IgD-negative memory B cell (primary cell): ENCODE measurements at regions not wholly inside any gene's neighbourhood (a gene's known extent, or its start where the extent isn't known, plus 50 kb on each side); places are given as distances from the start of the nearest gene placed in this dataset.
"Not testable (repeated sequence)": the region's sequence is repeated elsewhere in the genome, so short reads cannot be mapped to it uniquely, and the experiment has no call there.

Source experiments
- H3K27ac Mint-ChIP-seq, 3 donors: one replicate each; pipeline ENCODE4 v1.8.0; 2020 to 2022; ENCODE audit warnings: mild to moderate bottlenecking in 3 of 3, mixed read lengths in 3 of 3, moderate library complexity in 1 of 3
- H3K27me3 Mint-ChIP-seq: one replicate; pipeline ENCODE4 v1.8.0; 2021; ENCODE audit warnings: mixed read lengths
- H3K36me3 Mint-ChIP-seq: one replicate; pipeline ENCODE4 v1.8.0; 2020; ENCODE audit warnings: mild to moderate bottlenecking, mixed read lengths
- H3K4me1 Mint-ChIP-seq, 3 donors: one replicate each; pipeline ENCODE4 v1.8.0; 2020 to 2022; ENCODE audit warnings: mixed read lengths in 3 of 3, mild to moderate bottlenecking in 1 of 3
- H3K4me3 Mint-ChIP-seq, 4 donors: one replicate each; pipeline ENCODE4 v1.8.0; 2020 to 2022; ENCODE audit warnings: mild to moderate bottlenecking in 4 of 4, mixed read lengths in 4 of 4, moderate library complexity in 3 of 4
- H3K9me3 Mint-ChIP-seq, 3 donors: one replicate each; pipeline ENCODE4 v1.8.0; 2020 to 2021; ENCODE audit warnings: mixed read lengths in 3 of 3, mild to moderate bottlenecking in 1 of 3

DNA sequence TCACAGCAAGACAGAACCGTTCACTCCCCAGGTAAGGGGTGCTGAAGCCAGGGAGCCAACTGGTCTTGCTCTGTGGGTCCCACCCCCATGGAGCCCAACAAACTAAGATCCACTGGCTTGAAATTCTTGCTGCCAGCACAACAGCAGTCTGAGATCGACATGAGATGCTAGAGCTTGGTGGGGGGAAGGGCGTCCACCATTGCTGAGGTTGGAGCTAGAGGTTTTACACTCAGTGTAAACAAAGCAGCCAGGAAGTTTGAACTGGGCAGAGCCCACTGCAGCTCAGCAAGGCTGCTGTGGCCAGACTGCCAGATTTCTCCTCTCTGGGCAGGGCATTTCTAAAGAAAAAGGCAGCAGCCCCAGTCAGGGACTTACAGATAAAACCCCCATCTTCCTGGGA lies 1419.9 kb upstream of the ADGRL3 start:
- not testable (repeated sequence) for H3K4me1 Mint-ChIP-seq, H3K4me3 Mint-ChIP-seq, H3K27me3 Mint-ChIP-seq, H3K27ac Mint-ChIP-seq, H3K9me3 Mint-ChIP-seq, H3K36me3 Mint-ChIP-seq

DNA sequence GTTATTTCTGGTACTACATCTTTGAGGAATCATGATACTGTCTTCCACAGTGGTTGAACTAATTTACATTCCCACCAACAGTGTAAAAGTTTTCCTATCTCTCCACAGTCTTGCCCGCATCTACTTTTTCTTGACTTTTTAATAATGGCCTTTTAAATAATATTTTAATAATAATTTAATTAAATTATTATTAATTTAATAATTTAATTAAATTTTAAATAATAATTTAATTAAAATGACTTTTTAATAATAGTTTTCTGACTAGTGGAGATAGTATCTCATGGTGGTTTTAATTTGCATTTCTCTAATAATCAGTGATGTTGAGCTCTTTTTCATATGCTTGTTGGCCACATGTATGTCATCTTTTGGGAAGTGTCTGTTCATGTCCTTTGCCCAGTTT lies 1395.0 kb upstream of the ADGRL3 start:
- Mint-ChIP-seq H3K36me3 (no peaks in the 10 kb centered on the region), H3K9me3 (peaks cover 1 to 12% (median 11%) of the 10 kb centered on the region in 3 donors), H3K27ac (no peak overlapping the region), H3K4me1 (no peaks in the 10 kb centered on the region), H3K27me3 (no peaks in the 10 kb centered on the region), H3K4me3 (no peak overlapping the region)

DNA sequence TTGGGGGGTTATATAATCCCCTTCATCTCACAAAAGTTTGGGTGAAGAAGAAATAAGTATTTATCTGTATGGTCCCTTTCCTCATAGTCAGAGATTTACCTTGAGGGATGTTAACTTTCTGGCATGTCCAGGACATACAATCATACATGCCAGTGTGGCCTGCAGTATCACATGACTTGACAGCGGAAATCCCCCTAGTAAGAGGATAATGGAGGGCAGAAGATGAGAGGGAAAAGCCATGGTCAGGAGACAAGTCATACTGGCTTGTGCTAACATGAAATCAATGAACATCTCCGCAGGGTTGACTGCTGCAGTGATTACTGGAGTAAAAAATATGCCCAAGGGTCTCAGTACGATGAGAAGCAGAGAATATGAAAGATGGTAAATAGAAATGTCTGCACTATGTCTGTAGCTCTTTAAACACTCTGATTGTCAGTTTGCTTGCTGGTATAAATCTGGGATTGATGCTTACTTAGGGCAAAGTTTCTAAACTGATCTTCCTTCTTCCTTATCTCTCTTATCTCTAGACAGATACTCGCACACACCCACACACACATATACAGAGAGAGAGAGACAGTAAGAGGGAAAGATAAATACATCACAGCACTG lies 1385.6 kb upstream of the ADGRL3 start:
- peak overlapping the region in 1 of 4 donors; percentile 3 for H3K4me3 Mint-ChIP-seq
- no peak overlapping the region for H3K27ac Mint-ChIP-seq
- no peaks in the 10 kb centered on the region for H3K27me3 Mint-ChIP-seq
- H3K36me3 Mint-ChIP-seq = no peaks in the 10 kb centered on the region
- peaks cover 0 to 6% (median 0%) of the 10 kb centered on the region in 3 donors for H3K9me3 Mint-ChIP-seq
- H3K4me1 Mint-ChIP-seq = no peaks in the 10 kb centered on the region

DNA sequence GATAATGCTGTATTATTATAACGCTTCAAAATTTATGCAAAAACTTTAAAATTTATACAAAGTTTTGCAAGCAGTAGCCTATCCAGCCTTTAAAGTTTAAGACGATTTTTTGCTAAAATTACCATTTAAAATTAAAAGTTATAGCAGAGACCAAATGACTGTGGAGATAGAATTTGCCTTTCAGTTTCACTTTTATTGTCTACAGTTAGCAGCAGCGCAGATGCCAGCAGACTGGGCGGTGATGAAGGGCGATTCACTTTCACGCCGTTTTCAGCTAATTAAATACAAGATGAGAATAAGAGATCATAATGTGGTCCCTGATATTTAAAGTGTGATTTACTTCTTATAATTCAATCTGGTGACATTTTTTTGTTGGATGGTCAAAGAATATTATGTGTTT lies 1381.5 kb upstream of the ADGRL3 start:
- Mint-ChIP-seq H3K4me1 (no peaks in the 10 kb centered on the region), H3K4me3 (no peak overlapping the region), H3K27me3 (no peaks in the 10 kb centered on the region), H3K27ac (no peak overlapping the region), H3K9me3 (peaks cover 0 to 6% (median 2%) of the 10 kb centered on the region in 3 donors), H3K36me3 (no peaks in the 10 kb centered on the region)

DNA sequence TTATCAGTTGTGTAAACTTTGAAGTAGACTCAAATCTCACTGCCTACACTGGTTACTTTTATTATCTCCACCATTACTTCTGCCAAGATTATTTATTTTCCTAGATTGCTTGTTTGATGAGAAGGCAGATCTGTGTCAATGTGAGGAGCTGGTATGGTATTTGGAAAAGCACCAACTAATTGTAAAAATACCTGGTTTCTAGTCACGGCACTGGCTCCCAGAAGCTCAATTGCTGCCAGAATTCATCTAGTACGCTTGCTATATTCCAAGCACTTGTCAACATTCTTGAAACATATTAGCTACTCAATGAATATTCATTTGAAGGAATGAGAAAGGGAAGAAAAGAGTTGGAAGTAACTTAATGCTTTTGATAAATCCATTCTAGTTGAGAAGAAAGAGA lies 1376.8 kb upstream of the ADGRL3 start:
- H3K27me3 Mint-ChIP-seq = no peaks in the 10 kb centered on the region
- no peaks in the 10 kb centered on the region for H3K4me1 Mint-ChIP-seq
- no peak overlapping the region for H3K27ac Mint-ChIP-seq
- H3K4me3 Mint-ChIP-seq = no peak overlapping the region
- no peaks in the 10 kb centered on the region for H3K36me3 Mint-ChIP-seq
- H3K9me3 Mint-ChIP-seq = peaks cover 0 to 6% (median 2%) of the 10 kb centered on the region in 3 donors

DNA sequence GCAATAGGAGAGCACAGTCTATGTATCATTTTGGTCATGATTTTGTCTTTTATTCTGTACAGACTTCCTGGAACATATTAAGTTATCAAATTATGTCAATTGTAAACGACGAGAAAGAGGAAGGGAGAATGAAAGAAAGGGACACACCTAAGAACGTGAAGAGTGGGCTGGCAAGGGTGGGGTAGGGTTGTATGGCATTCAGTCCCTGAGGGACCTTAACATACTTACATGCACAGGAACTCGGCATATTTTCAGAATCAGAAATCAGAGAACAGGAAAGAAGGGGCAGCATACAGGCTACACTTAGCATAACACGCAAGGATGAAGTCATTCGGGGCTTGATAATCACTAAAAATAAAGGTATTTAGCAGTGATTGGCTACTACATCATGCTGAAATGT lies 1375.0 kb upstream of the ADGRL3 start:
- Mint-ChIP-seq H3K4me1 (no peaks in the 10 kb centered on the region), H3K27me3 (no peaks in the 10 kb centered on the region), H3K4me3 (no peak overlapping the region), H3K9me3 (peaks cover 0 to 6% (median 2%) of the 10 kb centered on the region in 3 donors), H3K36me3 (no peaks in the 10 kb centered on the region), H3K27ac (no peak overlapping the region)

DNA sequence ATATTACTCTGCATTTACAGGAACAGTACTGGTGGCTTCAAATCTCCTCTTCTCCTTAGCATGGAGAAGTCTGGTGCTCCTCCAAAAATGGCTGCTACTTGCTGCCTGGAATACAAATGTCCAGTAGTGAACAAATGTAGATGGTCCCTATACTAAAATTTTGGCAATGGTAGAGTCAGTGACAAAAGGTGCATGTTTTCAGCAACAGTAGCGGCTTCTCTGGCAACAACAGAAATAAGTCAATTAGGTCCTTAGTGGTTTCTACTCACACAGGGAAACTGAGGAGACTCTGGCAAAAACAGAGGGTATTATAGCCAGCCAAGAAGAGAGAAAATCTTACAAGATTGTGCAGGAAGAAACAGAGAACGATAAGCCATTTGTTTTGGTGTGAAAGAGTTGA lies 1368.4 kb upstream of the ADGRL3 start:
- H3K36me3 Mint-ChIP-seq = peaks cover 2% of the 10 kb centered on the region
- no peaks in the 10 kb centered on the region for H3K27me3 Mint-ChIP-seq
- H3K9me3 Mint-ChIP-seq = no peaks in the 10 kb centered on the region
- no peak overlapping the region for H3K4me3 Mint-ChIP-seq
- no peak overlapping the region for H3K27ac Mint-ChIP-seq
- no peaks in the 10 kb centered on the region for H3K4me1 Mint-ChIP-seq

DNA sequence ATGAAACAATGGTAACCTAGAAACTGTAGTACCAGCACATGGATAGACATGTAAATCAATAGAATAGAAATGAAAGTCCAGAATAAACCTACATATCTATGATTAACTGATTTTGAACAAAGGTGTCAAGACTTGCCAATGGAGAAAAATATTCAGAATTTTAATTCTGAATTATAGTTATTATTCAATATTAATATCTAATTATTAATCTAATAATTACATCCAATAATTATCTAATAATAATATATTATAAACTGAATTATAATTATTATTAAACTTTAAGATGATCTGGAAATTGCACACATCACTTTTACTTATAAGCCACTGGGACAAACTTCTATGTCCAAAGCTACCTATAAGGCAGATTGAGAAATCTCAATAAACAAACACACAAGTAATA lies 1365.2 kb upstream of the ADGRL3 start:
- H3K27ac Mint-ChIP-seq = no peak overlapping the region
- H3K9me3 Mint-ChIP-seq = peaks cover 0 to 4% (median 2%) of the 10 kb centered on the region in 3 donors

DNA sequence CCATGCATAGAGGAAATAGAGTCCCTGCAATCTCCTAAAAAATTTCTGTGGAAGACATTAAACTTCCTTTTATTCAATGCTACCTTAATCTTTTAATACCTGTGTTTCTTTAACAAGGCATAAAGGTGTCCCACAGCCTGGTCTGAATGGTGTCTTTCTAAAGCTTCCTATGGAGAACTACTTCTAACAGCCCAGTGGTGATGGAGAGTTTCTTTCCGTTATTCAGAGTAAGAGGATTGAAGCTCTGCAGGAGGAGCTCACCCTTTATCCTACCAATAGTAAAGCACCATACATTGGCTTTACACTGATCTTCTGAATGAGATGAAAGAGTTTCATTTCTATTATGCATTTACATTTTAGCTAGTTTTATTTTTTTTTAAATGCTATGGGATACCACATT lies 1362.4 kb upstream of the ADGRL3 start:
- Mint-ChIP-seq H3K9me3 (peaks cover 0 to 4% (median 4%) of the 10 kb centered on the region in 3 donors), H3K27me3 (no peaks in the 10 kb centered on the region), H3K4me3 (no peak overlapping the region), H3K36me3 (peaks cover 2% of the 10 kb centered on the region), H3K27ac (no peak overlapping the region), H3K4me1 (no peaks in the 10 kb centered on the region)

More for the DNA sequence above, 1365.2 kb upstream of the ADGRL3 start:
- no peaks in the 10 kb centered on the region for H3K4me1 Mint-ChIP-seq
- no peaks in the 10 kb centered on the region for H3K27me3 Mint-ChIP-seq
- H3K36me3 Mint-ChIP-seq = peaks cover 2% of the 10 kb centered on the region
- no peak overlapping the region for H3K4me3 Mint-ChIP-seq

DNA sequence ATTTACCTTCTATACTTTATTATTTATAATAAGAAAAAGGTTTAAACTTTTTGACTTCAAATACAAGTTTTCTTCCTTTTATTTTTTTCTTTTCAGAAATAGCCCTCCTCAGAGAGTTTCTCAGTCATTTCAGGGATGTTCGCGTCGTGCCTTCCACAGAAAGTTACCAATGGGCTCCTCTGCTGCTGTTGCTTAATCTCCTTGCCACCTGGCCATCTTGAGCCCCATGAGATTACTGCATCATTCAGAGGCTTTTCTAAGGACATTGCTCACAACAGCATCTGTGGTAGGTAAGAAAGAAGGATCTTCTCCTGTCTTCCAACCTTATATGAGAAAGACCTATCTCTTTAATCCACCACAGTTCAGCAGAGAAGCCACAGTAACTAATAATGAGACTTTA lies 1361.9 kb upstream of the ADGRL3 start:
- no peak overlapping the region for H3K27ac Mint-ChIP-seq
- H3K4me3 Mint-ChIP-seq = no peak overlapping the region
- H3K4me1 Mint-ChIP-seq = no peaks in the 10 kb centered on the region
- peaks cover 3% of the 10 kb centered on the region for H3K36me3 Mint-ChIP-seq
- H3K27me3 Mint-ChIP-seq = no peaks in the 10 kb centered on the region
- H3K9me3 Mint-ChIP-seq = peaks cover 0 to 4% (median 4%) of the 10 kb centered on the region in 3 donors

DNA sequence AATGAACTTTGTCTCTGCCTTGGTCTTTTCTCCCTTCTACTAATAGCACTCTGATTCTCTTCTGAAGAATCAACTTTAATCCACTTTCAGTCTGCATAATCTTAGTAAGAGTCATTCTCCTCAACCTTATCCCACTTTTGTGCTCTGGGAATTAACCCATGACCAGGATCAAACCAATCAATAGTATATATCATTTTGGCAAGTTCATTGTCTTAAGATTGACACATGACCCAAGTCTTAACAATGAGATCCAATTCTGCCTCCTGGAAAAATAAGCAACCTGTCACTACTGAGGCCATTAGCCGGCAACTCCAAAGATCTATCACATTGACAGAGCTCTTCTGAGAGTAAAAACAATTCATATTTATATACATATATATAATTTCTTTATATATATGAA lies 1358.4 kb upstream of the ADGRL3 start:
- no peaks in the 10 kb centered on the region for H3K27me3 Mint-ChIP-seq
- H3K36me3 Mint-ChIP-seq = peaks cover 1% of the 10 kb centered on the region
- H3K9me3 Mint-ChIP-seq = peaks cover 0 to 8% (median 8%) of the 10 kb centered on the region in 3 donors

DNA sequence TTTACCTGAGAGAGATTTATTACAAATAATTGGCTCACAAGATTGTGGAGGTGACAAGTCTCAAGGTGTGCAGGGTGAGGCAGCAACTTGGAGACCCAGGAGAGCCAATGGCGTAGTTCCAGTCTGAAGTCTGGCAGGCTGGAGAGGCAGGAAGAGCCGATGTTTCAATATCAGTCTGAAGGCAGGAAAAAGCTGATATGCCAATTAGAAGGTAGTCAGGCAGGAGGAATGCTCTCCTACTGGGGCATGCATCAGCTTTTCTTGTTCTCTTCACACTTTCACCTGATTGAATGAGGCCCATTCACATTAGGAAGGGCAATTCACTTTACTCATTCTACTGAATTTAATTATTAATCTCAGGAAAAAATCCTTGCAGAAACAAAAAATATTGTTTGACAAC lies 1351.7 kb upstream of the ADGRL3 start:
- peaks cover 3 to 10% (median 7%) of the 10 kb centered on the region in 3 donors for H3K9me3 Mint-ChIP-seq
- H3K27ac Mint-ChIP-seq = no peak overlapping the region
- no peak overlapping the region for H3K4me3 Mint-ChIP-seq
- H3K4me1 Mint-ChIP-seq = peaks cover 0 to 2% (median 0%) of the 10 kb centered on the region in 3 donors
- H3K36me3 Mint-ChIP-seq = no peaks in the 10 kb centered on the region
- H3K27me3 Mint-ChIP-seq = no peaks in the 10 kb centered on the region

More for the DNA sequence above, 1358.4 kb upstream of the ADGRL3 start:
- Mint-ChIP-seq H3K4me3 (no peak overlapping the region), H3K27ac (no peak overlapping the region), H3K4me1 (peaks cover 0 to 2% (median 0%) of the 10 kb centered on the region in 3 donors)

DNA sequence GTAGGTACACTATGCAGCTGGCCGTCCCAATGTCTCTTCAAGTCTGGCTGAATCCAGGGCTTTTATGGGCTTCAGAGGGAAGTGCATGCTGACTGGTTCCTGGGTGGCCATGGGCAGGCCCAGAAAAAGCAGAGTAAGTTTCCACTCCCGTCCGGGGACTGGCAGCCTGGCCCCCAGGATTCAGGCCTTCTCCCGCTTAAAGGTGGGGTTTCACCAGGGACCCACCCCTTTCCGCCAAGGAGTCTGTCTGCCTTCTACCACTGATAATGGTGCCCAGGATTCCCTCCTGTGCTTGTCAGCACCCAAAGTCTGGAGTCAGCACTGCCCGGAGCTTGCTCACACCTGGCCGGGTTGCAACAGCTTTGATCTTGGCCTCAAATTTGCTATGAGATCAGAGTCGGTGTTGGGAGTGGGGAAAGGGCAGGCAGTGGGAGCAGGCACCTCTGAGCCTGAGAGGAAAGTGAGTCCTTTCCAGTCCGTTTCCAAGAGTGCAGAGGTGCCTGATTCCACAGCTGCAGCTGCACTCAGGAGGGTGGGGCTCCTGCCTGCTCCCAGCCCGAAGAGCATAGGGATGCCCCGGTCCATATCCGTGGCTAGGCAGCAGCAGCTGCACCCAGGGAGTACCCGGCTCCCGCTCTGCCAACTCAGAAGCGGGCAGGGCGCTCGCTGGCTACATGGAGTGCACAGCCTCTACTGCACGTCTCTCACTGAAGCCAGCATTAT lies 1344.3 kb upstream of the ADGRL3 start:
- H3K4me3 Mint-ChIP-seq = no peak overlapping the region
- no peaks in the 10 kb centered on the region for H3K36me3 Mint-ChIP-seq
- H3K27ac Mint-ChIP-seq = no peak overlapping the region
- no peaks in the 10 kb centered on the region for H3K27me3 Mint-ChIP-seq
- peaks cover 0 to 7% (median 0%) of the 10 kb centered on the region in 3 donors for H3K9me3 Mint-ChIP-seq
- H3K4me1 Mint-ChIP-seq = no peaks in the 10 kb centered on the region

DNA sequence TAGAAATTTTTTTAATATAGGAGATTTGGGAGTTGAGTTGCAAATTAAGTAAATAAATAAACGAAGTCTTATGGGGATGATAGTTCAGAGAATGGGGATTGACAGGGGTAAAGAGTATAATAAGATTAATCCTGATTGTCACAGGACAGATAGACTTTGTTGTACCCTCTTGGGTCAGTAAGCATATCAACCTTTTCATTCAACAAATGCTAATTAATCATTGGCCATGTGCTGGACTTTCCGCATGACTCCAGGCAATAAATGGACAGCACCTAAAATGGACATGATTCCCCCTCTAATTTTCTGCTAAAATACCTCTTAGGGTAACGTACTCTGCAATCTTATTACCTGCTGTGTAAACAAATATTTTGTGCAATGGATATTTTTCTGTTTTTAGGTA lies 1331.1 kb upstream of the ADGRL3 start:
- Mint-ChIP-seq H3K27me3 (no peaks in the 10 kb centered on the region), H3K36me3 (no peaks in the 10 kb centered on the region), H3K4me1 (no peaks in the 10 kb centered on the region), H3K27ac (no peak overlapping the region), H3K9me3 (peaks cover 0 to 8% (median 0%) of the 10 kb centered on the region in 3 donors), H3K4me3 (no peak overlapping the region)

DNA sequence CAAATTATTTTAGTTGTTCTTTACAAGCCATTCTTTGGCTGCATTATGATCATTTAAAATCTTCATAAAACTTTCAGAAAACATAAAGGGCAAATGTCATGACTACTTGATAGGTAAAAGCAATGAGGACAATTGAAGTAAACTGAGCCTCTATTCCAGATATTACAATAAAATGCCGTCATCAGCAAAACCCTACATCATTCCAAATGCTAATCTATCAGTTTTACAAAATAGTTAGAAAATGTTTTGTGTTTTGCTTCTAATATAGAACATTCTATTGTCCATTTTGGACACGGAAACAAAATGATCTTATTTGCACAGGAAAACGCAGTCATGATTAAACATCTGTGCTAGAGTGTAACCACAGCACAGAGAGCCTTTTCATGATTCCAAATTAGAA lies 1330.6 kb upstream of the ADGRL3 start:
- Mint-ChIP-seq H3K27ac (no peak overlapping the region), H3K9me3 (peaks cover 0 to 8% (median 0%) of the 10 kb centered on the region in 3 donors), H3K36me3 (no peaks in the 10 kb centered on the region), H3K4me1 (no peaks in the 10 kb centered on the region), H3K4me3 (no peak overlapping the region), H3K27me3 (no peaks in the 10 kb centered on the region)

DNA sequence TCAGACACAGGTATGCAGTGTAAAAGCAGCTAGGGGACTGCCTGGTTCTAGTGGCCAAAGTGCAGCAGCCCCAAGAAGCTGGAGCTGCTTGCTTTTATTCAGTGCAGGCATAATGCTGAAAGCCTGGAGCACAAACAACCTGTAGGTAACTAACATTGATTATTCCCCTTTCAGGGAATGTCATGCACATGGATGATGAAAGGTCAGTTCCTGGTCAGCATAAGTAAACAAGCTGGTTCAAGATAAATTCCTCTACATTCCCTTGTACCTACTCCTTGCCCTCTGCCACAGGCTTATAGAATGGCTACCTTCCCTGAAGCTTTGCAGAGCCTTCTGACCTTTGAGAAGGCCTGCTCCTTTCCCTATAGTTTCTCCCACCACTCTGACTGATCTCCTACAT lies 1318.5 kb upstream of the ADGRL3 start:
- Mint-ChIP-seq H3K9me3 (peaks cover 2 to 5% (median 4%) of the 10 kb centered on the region in 3 donors), H3K36me3 (no peaks in the 10 kb centered on the region), H3K27me3 (no peaks in the 10 kb centered on the region), H3K27ac (no peak overlapping the region), H3K4me3 (no peak overlapping the region), H3K4me1 (no peaks in the 10 kb centered on the region)
